ENCODE measurements at regions not wholly inside any gene's neighbourhood (a gene's known extent, or its start where the extent isn't known, plus 50 kb on each side); places are given as distances from the start of the nearest gene placed in this dataset.

- TF ChIP-seq, protein P1, sequence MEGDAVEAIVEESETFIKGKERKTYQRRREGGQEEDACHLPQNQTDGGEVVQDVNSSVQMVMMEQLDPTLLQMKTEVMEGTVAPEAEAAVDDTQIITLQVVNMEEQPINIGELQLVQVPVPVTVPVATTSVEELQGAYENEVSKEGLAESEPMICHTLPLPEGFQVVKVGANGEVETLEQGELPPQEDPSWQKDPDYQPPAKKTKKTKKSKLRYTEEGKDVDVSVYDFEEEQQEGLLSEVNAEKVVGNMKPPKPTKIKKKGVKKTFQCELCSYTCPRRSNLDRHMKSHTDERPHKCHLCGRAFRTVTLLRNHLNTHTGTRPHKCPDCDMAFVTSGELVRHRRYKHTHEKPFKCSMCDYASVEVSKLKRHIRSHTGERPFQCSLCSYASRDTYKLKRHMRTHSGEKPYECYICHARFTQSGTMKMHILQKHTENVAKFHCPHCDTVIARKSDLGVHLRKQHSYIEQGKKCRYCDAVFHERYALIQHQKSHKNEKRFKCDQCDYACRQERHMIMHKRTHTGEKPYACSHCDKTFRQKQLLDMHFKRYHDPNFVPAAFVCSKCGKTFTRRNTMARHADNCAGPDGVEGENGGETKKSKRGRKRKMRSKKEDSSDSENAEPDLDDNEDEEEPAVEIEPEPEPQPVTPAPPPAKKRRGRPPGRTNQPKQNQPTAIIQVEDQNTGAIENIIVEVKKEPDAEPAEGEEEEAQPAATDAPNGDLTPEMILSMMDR (conservative IDR thresholded peaks at IDR 0.05; ENCODE audit: low read length) = no peak
- TF ChIP-seq EZH2phosphoT487 (IDR thresholded peaks at IDR 0.05; ENCODE audit: borderline replicate concordance, low read depth, low read length) = no peak
Measured at GRCh38 chr4:97121493-97121892, 1021.8 kb downstream of the STPG2 start.

All from OCI-LY7 (cell line).